H1 (cell line): ENCODE measurements at regions not wholly inside any gene's neighbourhood (a gene's known extent, or its start where the extent isn't known, plus 50 kb on each side); places are given as distances from the start of the nearest gene placed in this dataset.

Source experiments
- CTCF ChIA-PET: fragments of 300-600 bp; sonication (Branson Sonifier 250); formaldehyde crosslinking; loops from one replicate; lab custom pipeline; 2021; ENCODE audit not compliant: partially characterized antibody; lab: Charles Lee
- POLR2A ChIA-PET: fragments of 300-600 bp; sonication (Branson Sonifier 250); formaldehyde crosslinking; loops from one replicate; lab custom pipeline; 2021; ENCODE audit warnings: inconsistent platforms; ENCODE audit not compliant: partially characterized antibody; lab: Charles Lee
- DNase-seq, 2 experiments: peaks; one replicate each; pipeline versions ENCODE4 v3.0.0 to v3.0.0-alpha.2; 2010 to 2022; ENCODE audit warnings: low spot score in 2 of 2, low read depth in 1 of 2, mixed read lengths in 1 of 2
- FAIRE-seq: peaks from 2 replicates; lab custom pipeline; 2011; peaks lifted over from hg19 to GRCh38; lab: Jason Lieb, UNC
- H2AFZ ChIP-seq: 2 replicates; pipeline ENCODE4 v1.8.1; 2012; ENCODE audit warnings: low read length, inconsistent platforms
- H2AK5ac ChIP-seq: 2 replicates; pipeline ENCODE4 v1.6.1; 2013; ENCODE audit warnings: low read depth, low read length
- H2BK120ac ChIP-seq: replicated peaks from 2 replicates; pipeline ENCODE3; 2013; ENCODE audit warnings: low read depth, low read length, inconsistent platforms
- H2BK12ac ChIP-seq: 2 replicates; pipeline ENCODE4 v1.6.1; 2013; ENCODE audit warnings: low read depth, low read length
- H2BK15ac ChIP-seq: 2 replicates; pipeline ENCODE4 v1.6.1; 2013; ENCODE audit warnings: low read length
- H2BK20ac ChIP-seq: 2 replicates; pipeline ENCODE4 v1.6.1; 2013; ENCODE audit warnings: low read length
- H2BK5ac ChIP-seq: 2 replicates; pipeline ENCODE4 v1.6.1; 2013; ENCODE audit warnings: low read depth, low read length
- H3K14ac ChIP-seq: 2 replicates; pipeline ENCODE4 v1.6.1; 2013; ENCODE audit warnings: inconsistent platforms; ENCODE audit not compliant: insufficient read length
- H3K18ac ChIP-seq: 2 replicates; pipeline ENCODE4 v1.6.1; 2013; ENCODE audit warnings: low read length; ENCODE audit errors: extremely low read depth
- H3K23ac ChIP-seq: 2 replicates; pipeline ENCODE4 v1.6.1; 2013; ENCODE audit warnings: inconsistent platforms; ENCODE audit not compliant: insufficient read length
- H3K23me2 ChIP-seq: 2 replicates; pipeline ENCODE4 v1.6.1; 2013; ENCODE audit warnings: low read depth, low read length
- H3K27ac ChIP-seq: 2 replicates; pipeline ENCODE4 v1.6.1; 2011; ENCODE audit warnings: low read depth, low read length, inconsistent platforms
- H3K27me3 ChIP-seq, 4 experiments: replicated peaks in 1 of 4; 1 replicate in 1 of 4; 2 replicates in 3 of 4; pipeline versions ENCODE4 v1.6.1 to v1.8.1; 2011 to 2013; ENCODE audit warnings: low read length in 3 of 4, mild to moderate bottlenecking in 3 of 4, inconsistent platforms in 2 of 4, mixed read lengths in 2 of 4, moderate library complexity in 1 of 4; ENCODE audit not compliant: control insufficient read depth in 3 of 4, insufficient read depth in 3 of 4; ENCODE audit errors: extremely low read depth in 1 of 4
- H3K36me3 ChIP-seq, 4 experiments: 2 replicates each; pipeline versions ENCODE4 v1.6.1 to v1.8.1; 2011 to 2013; ENCODE audit warnings: mild to moderate bottlenecking in 4 of 4, low read length in 3 of 4, moderate library complexity in 2 of 4, control low read depth in 1 of 4, inconsistent platforms in 1 of 4; ENCODE audit not compliant: insufficient read depth in 4 of 4, control insufficient read depth in 2 of 4
- H3K4ac ChIP-seq: replicated peaks from 2 replicates; pipeline ENCODE3; 2013; ENCODE audit warnings: low read length, low read depth, mixed read lengths, inconsistent platforms; ENCODE audit not compliant: insufficient read length
- H3K4me1 ChIP-seq, 4 experiments: replicated peaks in 1 of 4; 1 replicate in 1 of 4; 2 replicates in 3 of 4; pipeline versions ENCODE4 v1.6.1 to v1.8.1; 2011 to 2013; ENCODE audit warnings: low read length in 3 of 4, inconsistent platforms in 2 of 4, mixed read lengths in 1 of 4; ENCODE audit not compliant: insufficient read depth in 4 of 4, control insufficient read depth in 3 of 4
- H3K4me2 ChIP-seq, 2 experiments: 2 replicates each; pipeline versions ENCODE4 v1.6.1 to v1.8.1; 2011 to 2013; ENCODE audit warnings: low read depth in 2 of 2, low read length in 2 of 2, control low read depth in 1 of 2, inconsistent platforms in 1 of 2, mild to moderate bottlenecking in 1 of 2; ENCODE audit not compliant: insufficient read depth in 1 of 2
- H3K4me3 ChIP-seq, 4 experiments: fragments of 200-600, 300-600 bp in 1 of 4; sonication (generic), shearing (Covaris generic), sonication (Bioruptor Twin) in 1 of 4; 2 replicates each; pipeline versions ENCODE4 v1.5.1 to v1.8.1; 2011 to 2016; ENCODE audit warnings: low read length in 4 of 4, low read depth in 3 of 4, control low read depth in 2 of 4, inconsistent platforms in 2 of 4, mild to moderate bottlenecking in 2 of 4, mixed read lengths in 1 of 4, moderate library complexity in 1 of 4; ENCODE audit not compliant: insufficient read depth in 2 of 4; ENCODE audit errors: extremely low read depth in 1 of 4
- H3K56ac ChIP-seq: replicated peaks from 2 replicates; pipeline ENCODE3; 2013; ENCODE audit warnings: low read depth, mild to moderate bottlenecking, mixed read lengths, low read length, inconsistent platforms; ENCODE audit not compliant: insufficient read length
- H3K79me1 ChIP-seq: 2 replicates; pipeline ENCODE4 v1.6.1; 2013; ENCODE audit warnings: low read depth, low read length, control low read depth
- H3K79me2 ChIP-seq, 2 experiments: 2 replicates each; pipeline versions ENCODE4 v1.6.1 to v1.8.1; 2012 to 2013; ENCODE audit warnings: low read length in 2 of 2, mild to moderate bottlenecking in 2 of 2, inconsistent platforms in 1 of 2; ENCODE audit not compliant: insufficient read depth in 2 of 2, control insufficient read depth in 1 of 2
- H3K9ac ChIP-seq, 4 experiments: replicated peaks in 1 of 4; 1 replicate in 1 of 4; 2 replicates in 3 of 4; pipeline versions ENCODE4 v1.6.1 to v1.8.1; 2011 to 2013; ENCODE audit warnings: low read depth in 3 of 4, low read length in 3 of 4, control low read depth in 2 of 4, mild to moderate bottlenecking in 2 of 4, moderate library complexity in 2 of 4, inconsistent platforms in 1 of 4; ENCODE audit errors: extremely low read depth in 1 of 4
- H3K9me3 ChIP-seq, 2 experiments: 2 replicates each; pipeline versions ENCODE4 v1.6.1 to v1.8.1; 2012 to 2013; ENCODE audit warnings: mild to moderate bottlenecking in 2 of 2, moderate library complexity in 2 of 2, control low read depth in 1 of 2, inconsistent platforms in 1 of 2, low read depth in 1 of 2, low read length in 1 of 2, mixed read lengths in 1 of 2; ENCODE audit not compliant: insufficient read depth in 2 of 2
- H4K20me1 ChIP-seq, 2 experiments: replicated peaks in 1 of 2; 2 replicates each; pipeline versions ENCODE3 to v1.8.1; 2011 to 2013; ENCODE audit warnings: inconsistent platforms in 2 of 2, low read length in 2 of 2, mild to moderate bottlenecking in 1 of 2; ENCODE audit not compliant: insufficient read depth in 2 of 2, control insufficient read depth in 1 of 2
- H4K5ac ChIP-seq: 2 replicates; pipeline ENCODE4 v1.6.1; 2013; ENCODE audit warnings: low read length, low read depth, mixed read lengths, inconsistent platforms; ENCODE audit not compliant: insufficient read length
- H4K8ac ChIP-seq: 2 replicates; pipeline ENCODE4 v1.8.0; 2013; ENCODE audit warnings: mild to moderate bottlenecking, moderate library complexity, low read length, inconsistent platforms; ENCODE audit not compliant: insufficient read depth; ENCODE audit errors: extremely low read depth
- H4K91ac ChIP-seq: replicated peaks from 2 replicates; pipeline ENCODE3; 2013; ENCODE audit warnings: low read length, mixed read lengths, inconsistent platforms; ENCODE audit not compliant: insufficient read length
- CBX5 ChIP-seq: fragments of 300-800, 300-1000 bp; sonication (generic); IDR thresholded peaks from 2 replicates; pipeline ENCODE4 v1.7.1; 2016; ENCODE audit warnings: antibody characterized with exemption, low read length, low read depth
- CHD2 ChIP-seq: IDR thresholded peaks from 2 replicates; pipeline ENCODE4 v1.6.1; 2012; ENCODE audit warnings: low read length, improper control_type of control experiment
- JUN ChIP-seq: IDR thresholded peaks from 2 replicates; pipeline ENCODE4 v1.6.1; 2011; ENCODE audit warnings: low read depth, mild to moderate bottlenecking, improper control_type of control experiment, low read length
- KDM4A ChIP-seq: IDR thresholded peaks from one replicate; pipeline ENCODE4 v1.7.1; 2012; ENCODE audit warnings: low read depth, mild to moderate bottlenecking, moderate library complexity, low read length, inconsistent platforms; ENCODE audit not compliant: severe bottlenecking
- SP4 ChIP-seq: IDR thresholded peaks from 2 replicates; pipeline ENCODE4 v1.6.1; 2012; ENCODE audit warnings: low read length, inconsistent platforms
- whole genome bisulfite sequencing, 2 experiments: shearing (Covaris generic) in 1 of 2; methylation state at CpG; one replicate each; pipeline versions ENCODE4 v1.1.6 to v1.1.7; 2013 to 2015; ENCODE audit warnings: low lambda C conversion rate in 2 of 2, mixed read lengths in 2 of 2, inconsistent platforms in 1 of 2, low coverage in 1 of 2, missing lambda C conversion rate in 1 of 2; ENCODE audit not compliant: insufficient replicate concordance in 2 of 2, insufficient coverage in 1 of 2, insufficient read length in 1 of 2; ENCODE audit errors: extremely low coverage in 1 of 2, missing lambda C conversion rate in 1 of 2; 5-methylcytosine and 5-hydroxymethylcytosine counted together
- TF ChIP-seq, protein P1 (sequence below): IDR thresholded peaks from 2 replicates; pipeline ENCODE4 v1.6.1; 2012; ENCODE audit warnings: low read length, inconsistent platforms
- TF ChIP-seq, protein P2 (sequence below): IDR thresholded peaks from 2 replicates; pipeline ENCODE4 v1.6.1; 2012; ENCODE audit warnings: inconsistent platforms
- TF ChIP-seq, protein P3 (sequence below): IDR thresholded peaks from 2 replicates; pipeline ENCODE4 v1.6.1; 2012; ENCODE audit warnings: inconsistent platforms
- TF ChIP-seq, protein P4 (sequence below), 3 experiments: IDR thresholded peaks; 1 replicate in 2 of 3; 2 replicates in 1 of 3; pipeline versions ENCODE4 v1.5.1 to v1.6.1; 2011; ENCODE audit warnings: low read length in 3 of 3, mild to moderate bottlenecking in 3 of 3, inconsistent platforms in 2 of 3, low read depth in 1 of 3, moderate library complexity in 1 of 3; ENCODE audit not compliant: insufficient read depth in 1 of 3; ENCODE audit errors: control extremely low read depth in 1 of 3

DNA sequence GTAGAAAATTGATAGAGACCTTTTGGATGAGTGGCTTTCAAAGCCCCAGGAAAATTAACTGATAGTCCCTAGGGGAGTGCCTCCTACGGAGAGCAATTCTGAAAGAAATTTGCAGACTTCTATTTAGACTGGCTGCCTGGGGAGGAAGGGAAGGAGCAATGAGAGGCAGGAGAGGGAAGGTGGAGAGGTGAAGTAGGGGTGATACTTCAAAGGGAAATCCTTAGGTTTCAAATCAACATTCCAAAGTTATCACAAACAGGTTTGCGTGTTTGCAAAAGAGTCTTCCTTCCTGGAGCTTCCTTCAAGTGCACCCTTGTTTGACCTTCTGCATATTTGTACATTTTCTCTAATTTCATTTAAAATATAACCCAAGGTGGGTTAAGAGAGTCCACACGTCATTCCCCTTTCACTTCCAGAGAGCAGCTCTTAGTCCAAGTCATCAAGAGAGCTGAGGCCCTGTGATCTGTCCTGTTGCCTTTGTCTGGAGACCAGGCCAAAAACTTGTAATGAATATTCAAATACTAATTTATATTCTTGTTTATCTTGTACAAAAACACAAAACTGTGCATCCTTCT is 157.8 kb downstream of the CLCN4 start:
- Histone ChIP-seq H4K5ac (no peak overlapping the region), H3K4ac (no peak overlapping the region), H3K36me3 (no peaks in the 10 kb centered on the region), H2AFZ (no peak overlapping the region), H3K27me3 (no peaks in the 10 kb centered on the region; a peak in 2 of 7 replicates), H3K9me3 (no peaks in the 10 kb centered on the region), H2BK20ac (no peak overlapping the region), H4K91ac (no peak overlapping the region), H3K23ac (no peak overlapping the region), H3K4me1 (no peaks in the 10 kb centered on the region), H2BK15ac (no peak overlapping the region), H4K20me1 (no peaks in the 10 kb centered on the region), H3K79me2 (no peaks in the 10 kb centered on the region), H3K79me1 (no peaks in the 10 kb centered on the region), H2BK12ac (no peak overlapping the region), H2BK5ac (no peak overlapping the region), H3K56ac (no peak overlapping the region), H4K8ac (no peak overlapping the region), H2AK5ac (no peak overlapping the region), H3K14ac (no peak overlapping the region), H3K27ac (no peak overlapping the region), H3K23me2 (no peaks in the 10 kb centered on the region), H3K9ac (no peak overlapping the region), H3K4me3 (no peak overlapping the region), H3K4me2 (no peak overlapping the region), H2BK120ac (no peak overlapping the region), H3K18ac (no peak overlapping the region)
- POLR2A ChIA-PET: no interaction called here
- CTCF ChIA-PET: no interaction called here
- FAIRE-seq (no peak), DNase-seq (no peak)
- 66% methylated on average over 3 of the region's 3 CpGs; no CpG with 5 or more reads in 1 of the 2 experiments for WGBS, 2 experiments
- TF ChIP-seq, protein P1, sequence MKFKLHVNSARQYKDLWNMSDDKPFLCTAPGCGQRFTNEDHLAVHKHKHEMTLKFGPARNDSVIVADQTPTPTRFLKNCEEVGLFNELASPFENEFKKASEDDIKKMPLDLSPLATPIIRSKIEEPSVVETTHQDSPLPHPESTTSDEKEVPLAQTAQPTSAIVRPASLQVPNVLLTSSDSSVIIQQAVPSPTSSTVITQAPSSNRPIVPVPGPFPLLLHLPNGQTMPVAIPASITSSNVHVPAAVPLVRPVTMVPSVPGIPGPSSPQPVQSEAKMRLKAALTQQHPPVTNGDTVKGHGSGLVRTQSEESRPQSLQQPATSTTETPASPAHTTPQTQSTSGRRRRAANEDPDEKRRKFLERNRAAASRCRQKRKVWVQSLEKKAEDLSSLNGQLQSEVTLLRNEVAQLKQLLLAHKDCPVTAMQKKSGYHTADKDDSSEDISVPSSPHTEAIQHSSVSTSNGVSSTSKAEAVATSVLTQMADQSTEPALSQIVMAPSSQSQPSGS: no peak
- TF ChIP-seq, protein P2, sequence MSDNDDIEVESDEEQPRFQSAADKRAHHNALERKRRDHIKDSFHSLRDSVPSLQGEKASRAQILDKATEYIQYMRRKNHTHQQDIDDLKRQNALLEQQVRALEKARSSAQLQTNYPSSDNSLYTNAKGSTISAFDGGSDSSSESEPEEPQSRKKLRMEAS: no peak
- no peak for TF ChIP-seq CHD2
- TF ChIP-seq CBX5: no peak
- TF ChIP-seq KDM4A: no peak
- TF ChIP-seq, protein P3, sequence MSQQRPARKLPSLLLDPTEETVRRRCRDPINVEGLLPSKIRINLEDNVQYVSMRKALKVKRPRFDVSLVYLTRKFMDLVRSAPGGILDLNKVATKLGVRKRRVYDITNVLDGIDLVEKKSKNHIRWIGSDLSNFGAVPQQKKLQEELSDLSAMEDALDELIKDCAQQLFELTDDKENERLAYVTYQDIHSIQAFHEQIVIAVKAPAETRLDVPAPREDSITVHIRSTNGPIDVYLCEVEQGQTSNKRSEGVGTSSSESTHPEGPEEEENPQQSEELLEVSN: no peak
- TF ChIP-seq JUN: no peak
- TF ChIP-seq SP4: no peak
- TF ChIP-seq, protein P4, sequence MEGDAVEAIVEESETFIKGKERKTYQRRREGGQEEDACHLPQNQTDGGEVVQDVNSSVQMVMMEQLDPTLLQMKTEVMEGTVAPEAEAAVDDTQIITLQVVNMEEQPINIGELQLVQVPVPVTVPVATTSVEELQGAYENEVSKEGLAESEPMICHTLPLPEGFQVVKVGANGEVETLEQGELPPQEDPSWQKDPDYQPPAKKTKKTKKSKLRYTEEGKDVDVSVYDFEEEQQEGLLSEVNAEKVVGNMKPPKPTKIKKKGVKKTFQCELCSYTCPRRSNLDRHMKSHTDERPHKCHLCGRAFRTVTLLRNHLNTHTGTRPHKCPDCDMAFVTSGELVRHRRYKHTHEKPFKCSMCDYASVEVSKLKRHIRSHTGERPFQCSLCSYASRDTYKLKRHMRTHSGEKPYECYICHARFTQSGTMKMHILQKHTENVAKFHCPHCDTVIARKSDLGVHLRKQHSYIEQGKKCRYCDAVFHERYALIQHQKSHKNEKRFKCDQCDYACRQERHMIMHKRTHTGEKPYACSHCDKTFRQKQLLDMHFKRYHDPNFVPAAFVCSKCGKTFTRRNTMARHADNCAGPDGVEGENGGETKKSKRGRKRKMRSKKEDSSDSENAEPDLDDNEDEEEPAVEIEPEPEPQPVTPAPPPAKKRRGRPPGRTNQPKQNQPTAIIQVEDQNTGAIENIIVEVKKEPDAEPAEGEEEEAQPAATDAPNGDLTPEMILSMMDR (IDR thresholded peaks at IDR 0.05; ENCODE audit: control extremely low read depth in 1 of 3, insufficient read depth in 1 of 3, low read depth in 1 of 3, low read length in 3 of 3): no peak
